ENCODE measurements at regions not wholly inside any gene's neighbourhood (a gene's known extent, or its start where the extent isn't known, plus 50 kb on each side); places are given as distances from the start of the nearest gene placed in this dataset.

DNA sequence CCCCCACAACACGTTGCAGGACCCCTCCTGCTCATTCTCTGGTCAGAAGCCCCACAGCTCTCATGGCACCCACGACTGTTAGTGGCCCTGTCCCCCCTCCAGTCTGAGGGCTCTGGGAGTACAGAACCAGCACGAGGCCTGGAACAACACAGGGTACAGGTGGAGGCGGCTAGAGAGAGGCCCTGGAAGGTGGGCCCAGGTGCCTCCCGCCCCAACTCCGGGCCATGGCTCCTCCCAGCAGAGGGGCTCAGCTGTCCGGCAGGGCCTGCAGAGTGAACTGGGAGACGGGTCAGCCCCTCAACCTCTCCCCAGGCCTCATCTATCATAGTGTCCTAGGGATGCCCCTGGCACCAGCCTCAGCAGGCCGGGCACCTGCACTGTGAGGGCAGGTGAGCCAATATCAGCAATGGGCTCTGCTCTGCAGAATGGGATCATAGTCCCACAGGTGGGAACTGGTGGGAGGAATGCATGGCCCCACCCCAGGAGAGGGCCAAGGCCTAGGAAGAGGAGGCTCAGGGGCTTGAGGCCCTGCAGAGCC is 58.6 kb downstream of the BARX1 start:
- TF ChIP-seq, protein P1, sequence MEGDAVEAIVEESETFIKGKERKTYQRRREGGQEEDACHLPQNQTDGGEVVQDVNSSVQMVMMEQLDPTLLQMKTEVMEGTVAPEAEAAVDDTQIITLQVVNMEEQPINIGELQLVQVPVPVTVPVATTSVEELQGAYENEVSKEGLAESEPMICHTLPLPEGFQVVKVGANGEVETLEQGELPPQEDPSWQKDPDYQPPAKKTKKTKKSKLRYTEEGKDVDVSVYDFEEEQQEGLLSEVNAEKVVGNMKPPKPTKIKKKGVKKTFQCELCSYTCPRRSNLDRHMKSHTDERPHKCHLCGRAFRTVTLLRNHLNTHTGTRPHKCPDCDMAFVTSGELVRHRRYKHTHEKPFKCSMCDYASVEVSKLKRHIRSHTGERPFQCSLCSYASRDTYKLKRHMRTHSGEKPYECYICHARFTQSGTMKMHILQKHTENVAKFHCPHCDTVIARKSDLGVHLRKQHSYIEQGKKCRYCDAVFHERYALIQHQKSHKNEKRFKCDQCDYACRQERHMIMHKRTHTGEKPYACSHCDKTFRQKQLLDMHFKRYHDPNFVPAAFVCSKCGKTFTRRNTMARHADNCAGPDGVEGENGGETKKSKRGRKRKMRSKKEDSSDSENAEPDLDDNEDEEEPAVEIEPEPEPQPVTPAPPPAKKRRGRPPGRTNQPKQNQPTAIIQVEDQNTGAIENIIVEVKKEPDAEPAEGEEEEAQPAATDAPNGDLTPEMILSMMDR (IDR thresholded peaks at IDR 0.05; ENCODE audit: borderline replicate concordance, extremely low read depth, low read length, poor library complexity, severe bottlenecking), result no peak
- no peak for TF ChIP-seq EZH2 (IDR thresholded peaks at IDR 0.05; ENCODE audit: borderline replicate concordance, low read depth, low read length, severe bottlenecking)

All from DND-41 (cell line).